Activated naive CD4-positive, alpha-beta T cell treated with anti-CD3 and anti-CD28 coated beads, Interleukin-2, amount 50 U/mL, for 72 hours (primary cell): ENCODE measurements at regions not wholly inside any gene's neighbourhood (a gene's known extent, or its start where the extent isn't known, plus 50 kb on each side); places are given as distances from the start of the nearest gene placed in this dataset.

Source experiments
- ATAC-seq, 2 donors: fragments of 150-1000 bp; cut with Tn5 transposase; 2 replicates each; pipeline ENCODE4 v1.10.0; 2021; ENCODE audit warnings: mild to moderate bottlenecking in 2 of 2, moderate library complexity in 2 of 2
- DNase-seq, 2 donors: peaks; one replicate each; pipeline ENCODE4 v3.0.0; 2021 to 2022; ENCODE audit warnings: low spot score in 2 of 2
- H3K27ac Mint-ChIP-seq, 2 donors: one replicate each; pipeline ENCODE4 v1.8.0; 2022; ENCODE audit warnings: mild to moderate bottlenecking in 2 of 2, mixed read lengths in 2 of 2
- H3K36me3 Mint-ChIP-seq, 2 donors: one replicate each; pipeline ENCODE4 v1.8.0; 2022; ENCODE audit warnings: mixed read lengths in 2 of 2
- H3K9me3 Mint-ChIP-seq, 2 donors: one replicate each; pipeline ENCODE4 v1.8.0; 2022; ENCODE audit warnings: mixed read lengths in 2 of 2

- H3K27ac Mint-ChIP-seq, result peak overlapping the region; percentile 50 to 84
- ATAC-seq (peak; percentile 93 to 96), DNase-seq (peak; percentile 94 to 99)
- H3K9me3 Mint-ChIP-seq, result no peaks in the 10 kb centered on the region
- H3K36me3 Mint-ChIP-seq, result no peaks in the 10 kb centered on the region
Observed at GRCh38 chr6:14210663-14211561, 93.3 kb downstream of the CD83 start.

DNA sequence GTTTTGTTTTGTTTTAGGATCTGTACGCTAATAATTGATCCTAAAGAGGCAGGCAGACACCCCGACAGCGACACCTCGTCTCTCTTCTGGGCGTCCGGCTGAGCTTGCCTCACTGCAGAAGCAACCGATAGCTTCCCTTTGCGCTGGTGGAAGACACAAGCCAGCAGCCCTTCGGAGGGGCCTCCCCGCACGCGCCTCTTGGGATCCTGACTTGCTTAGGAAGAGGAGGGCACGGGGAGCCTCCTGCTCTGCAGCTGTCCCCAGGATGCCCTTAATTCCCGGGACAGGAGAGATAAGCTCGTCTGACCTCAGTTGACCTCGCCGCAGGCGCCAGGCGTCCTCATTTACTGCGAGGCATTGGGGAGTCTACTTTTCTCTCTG lies 94.0 kb downstream of the CD83 start:
- DNase-seq (no peak), ATAC-seq (peak; percentile 15 to 24)
- Mint-ChIP-seq H3K27ac (peak overlapping the region; percentile 50 to 84), H3K36me3 (no peaks in the 10 kb centered on the region), H3K9me3 (no peaks in the 10 kb centered on the region)

- Mint-ChIP-seq H3K36me3 (no peaks in the 10 kb centered on the region), H3K27ac (peak overlapping the region; percentile 82 to 84), H3K9me3 (no peaks in the 10 kb centered on the region)
- DNase-seq, result no peak
- no peak for ATAC-seq
Observed at GRCh38 chr6:14212020-14212419, 94.4 kb downstream of the CD83 start.

GRCh38 chr6:14212632-14213031 lies 95.1 kb downstream of the CD83 start:
- no peak for ATAC-seq
- Mint-ChIP-seq H3K36me3 (no peaks in the 10 kb centered on the region), H3K9me3 (no peaks in the 10 kb centered on the region), H3K27ac (no peak overlapping the region)
- no peak for DNase-seq

GRCh38 chr6:14216946-14217684 lies 99.5 kb downstream of the CD83 start:
- DNase-seq (no peak), ATAC-seq (peak in 1 of 2 donors; percentile 70)
- Mint-ChIP-seq H3K9me3 (no peaks in the 10 kb centered on the region), H3K27ac (no peak overlapping the region), H3K36me3 (no peaks in the 10 kb centered on the region)

- ATAC-seq (no peak), DNase-seq (no peak)
- Mint-ChIP-seq H3K36me3 (no peaks in the 10 kb centered on the region), H3K9me3 (no peaks in the 10 kb centered on the region), H3K27ac (no peak overlapping the region)
Observed at GRCh38 chr6:14217728-14218518, 100.4 kb downstream of the CD83 start.

DNA sequence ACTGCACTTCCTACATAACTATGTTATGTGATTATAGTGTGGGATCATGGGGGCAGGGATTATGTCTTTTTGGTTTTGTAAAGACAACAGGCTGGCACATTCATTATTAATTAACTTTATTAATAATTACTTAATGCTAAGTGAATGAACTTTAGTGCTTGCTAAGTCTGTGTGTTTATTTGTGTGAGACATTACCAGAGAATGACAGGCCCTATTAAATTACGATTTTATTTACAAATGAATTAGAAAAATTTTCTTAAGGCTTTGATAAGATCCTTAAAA lies 100.9 kb downstream of the CD83 start:
- no peak for DNase-seq
- no peaks in the 10 kb centered on the region for H3K9me3 Mint-ChIP-seq
- H3K27ac Mint-ChIP-seq, result no peak overlapping the region
- ATAC-seq, result no peak
- no peaks in the 10 kb centered on the region for H3K36me3 Mint-ChIP-seq

DNA sequence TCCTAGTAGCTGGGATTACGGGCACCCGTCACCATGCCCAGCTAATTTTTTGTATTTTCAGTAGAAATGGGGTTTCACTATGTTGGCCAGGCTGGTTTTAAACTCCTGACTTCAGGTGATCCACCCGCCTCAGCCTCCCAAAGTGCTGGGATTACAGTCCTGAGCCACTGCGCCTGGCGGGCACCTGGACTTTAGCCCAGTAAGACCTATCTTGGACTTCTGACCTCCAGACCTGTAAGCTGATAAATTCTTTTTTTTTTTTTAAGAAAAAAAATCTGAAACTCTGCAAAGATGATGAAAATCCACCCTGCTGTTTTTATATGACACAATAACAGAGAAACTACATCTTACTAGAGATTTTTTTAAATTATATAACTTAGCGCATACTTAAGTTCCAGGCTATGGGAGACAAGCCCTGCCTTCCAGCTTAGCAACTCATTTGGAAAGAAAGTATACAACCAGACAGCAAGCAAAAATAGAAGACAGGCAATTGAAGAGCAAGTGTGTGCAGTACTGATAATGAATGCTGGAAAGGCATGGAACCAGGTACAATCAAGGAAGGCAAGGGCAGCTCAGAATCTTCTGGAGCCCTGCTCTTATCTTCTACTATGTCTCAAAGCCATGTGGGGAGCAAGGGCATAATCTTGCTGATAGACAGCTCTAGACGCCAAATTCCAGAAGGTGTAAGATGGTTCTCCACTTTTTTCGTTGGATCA lies 104.2 kb downstream of the CD83 start:
- DNase-seq (no peak), ATAC-seq (no peak)
- H3K27ac Mint-ChIP-seq, result no peak overlapping the region
- H3K36me3 Mint-ChIP-seq, result peaks cover 6 to 21% of the 10 kb centered on the region in 2 donors
- peaks cover 4% of the 10 kb centered on the region in 2 donors for H3K9me3 Mint-ChIP-seq

DNA sequence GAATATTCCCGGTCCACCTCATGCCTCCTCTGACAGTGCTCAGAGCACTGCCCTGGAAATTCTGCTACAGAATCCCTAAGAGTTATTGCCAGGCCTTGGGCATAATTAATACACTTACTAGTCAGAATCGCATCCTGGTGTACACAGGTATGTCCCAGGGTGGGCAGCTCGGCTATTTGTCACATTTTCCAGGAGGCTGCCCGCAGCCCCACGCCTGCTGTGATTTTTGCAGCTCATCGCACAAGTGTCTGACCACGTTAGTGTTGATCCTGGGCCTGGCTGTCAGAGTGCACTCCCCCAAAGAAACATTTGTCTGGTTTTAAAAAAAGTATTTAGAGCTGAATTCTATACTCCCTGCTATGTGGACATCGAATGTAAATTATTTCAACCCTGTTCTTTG lies 105.4 kb downstream of the CD83 start:
- peaks cover 6 to 30% of the 10 kb centered on the region in 2 donors for H3K36me3 Mint-ChIP-seq
- DNase-seq (no peak), ATAC-seq (no peak)
- no peak overlapping the region for H3K27ac Mint-ChIP-seq
- peaks cover 4 to 11% of the 10 kb centered on the region in 2 donors for H3K9me3 Mint-ChIP-seq

GRCh38 chr6:14224359-14225103 lies 107.0 kb downstream of the CD83 start:
- Mint-ChIP-seq H3K9me3 (peaks cover 4 to 11% of the 10 kb centered on the region in 2 donors), H3K27ac (no peak overlapping the region), H3K36me3 (peaks cover 6 to 30% of the 10 kb centered on the region in 2 donors)
- ATAC-seq, result no peak
- DNase-seq, result no peak

DNA sequence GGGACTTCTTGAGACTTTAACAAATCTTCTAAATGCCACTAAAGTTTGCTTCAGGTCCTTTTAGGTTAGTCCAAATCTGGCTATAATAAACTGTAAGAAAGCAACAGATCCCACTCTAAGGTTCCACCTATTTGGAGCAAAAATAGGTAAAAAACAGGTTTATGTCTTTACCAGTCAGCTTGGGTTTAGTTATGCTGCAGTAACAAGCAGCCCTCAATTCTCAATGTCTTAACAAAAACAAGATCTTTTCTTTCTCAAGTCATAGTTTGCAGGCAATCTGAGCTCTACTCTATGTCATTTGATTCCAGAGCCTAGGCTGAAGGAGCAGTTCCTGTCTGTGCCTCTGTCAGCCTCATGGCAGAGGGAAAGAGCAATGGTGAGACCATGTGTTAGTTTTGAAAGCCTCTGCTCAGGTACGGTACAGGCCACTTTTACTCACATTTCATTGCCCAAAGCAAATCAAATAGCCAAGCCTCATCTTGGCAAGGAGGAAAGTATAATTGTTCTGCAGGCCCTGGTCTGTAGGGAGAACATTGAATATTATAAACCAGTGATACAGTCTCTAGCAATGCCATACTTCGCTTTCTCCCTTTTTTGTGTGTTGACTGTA lies 108.6 kb downstream of the CD83 start:
- DNase-seq (no peak), ATAC-seq (no peak)
- Mint-ChIP-seq H3K36me3 (peaks cover 6 to 30% of the 10 kb centered on the region in 2 donors), H3K9me3 (peaks cover 4 to 11% of the 10 kb centered on the region in 2 donors), H3K27ac (no peak overlapping the region)

- H3K9me3 Mint-ChIP-seq, result peaks cover 4 to 11% of the 10 kb centered on the region in 2 donors
- H3K36me3 Mint-ChIP-seq, result peaks cover 6 to 30% of the 10 kb centered on the region in 2 donors
- ATAC-seq (peak; percentile 92 to 93), DNase-seq (peak in 1 of 2 donors; percentile 43)
- H3K27ac Mint-ChIP-seq, result no peak overlapping the region
Observed at GRCh38 chr6:14228571-14228970, 111.0 kb downstream of the CD83 start.

GRCh38 chr6:14231071-14231483 lies 113.5 kb downstream of the CD83 start:
- DNase-seq (no peak), ATAC-seq (no peak)
- Mint-ChIP-seq H3K27ac (no peak overlapping the region), H3K9me3 (peaks cover 0 to 11% of the 10 kb centered on the region in 2 donors), H3K36me3 (peaks cover 0 to 15% of the 10 kb centered on the region in 2 donors)

GRCh38 chr6:14231501-14232280 lies 114.1 kb downstream of the CD83 start:
- Mint-ChIP-seq H3K36me3 (peaks cover 0 to 9% of the 10 kb centered on the region in 2 donors), H3K9me3 (peaks cover 0 to 7% of the 10 kb centered on the region in 2 donors), H3K27ac (peak overlapping the region in 1 of 2 donors; percentile 11)
- ATAC-seq (peak; percentile 35 to 76), DNase-seq (no peak)

- DNase-seq (no peak), ATAC-seq (no peak)
- H3K27ac Mint-ChIP-seq, result no peak overlapping the region
- H3K36me3 Mint-ChIP-seq, result no peaks in the 10 kb centered on the region
- H3K9me3 Mint-ChIP-seq, result no peaks in the 10 kb centered on the region
Observed at GRCh38 chr6:14232889-14233288, 115.3 kb downstream of the CD83 start.
